Fibroblast of lung (primary cell): ENCODE measurements at regions not wholly inside any gene's neighbourhood (a gene's known extent, or its start where the extent isn't known, plus 50 kb on each side); places are given as distances from the start of the nearest gene placed in this dataset.

Source experiments
- CTCF ChIP-seq, 2 donors: IDR thresholded peaks in 1 of 2; conservative IDR thresholded peaks in 1 of 2; 1 replicate in 1 of 2; 2 replicates in 1 of 2; pipeline ENCODE4 v1.5.1; 2011 to 2012; ENCODE audit warnings: low read length in 2 of 2, control low read depth in 1 of 2, inconsistent platforms in 1 of 2, low read depth in 1 of 2, mild to moderate bottlenecking in 1 of 2
- EZH2 ChIP-seq: IDR thresholded peaks from 2 replicates; pipeline ENCODE4 v1.5.1; 2012; ENCODE audit warnings: low read length, control low read depth, mild to moderate bottlenecking; ENCODE audit errors: missing control alignments

- TF ChIP-seq CTCF (conservative IDR thresholded peaks at IDR 0.05 in 1 of 2, IDR thresholded peaks at IDR 0.05 in 1 of 2; ENCODE audit: low read depth in 1 of 2, low read length in 2 of 2) (no peak), EZH2 (no peak)
Observed at GRCh38 chr10:132123606-132124005, 57.9 kb downstream of the JAKMIP3 start.
